ENCODE measurements at regions not wholly inside any gene's neighbourhood (a gene's known extent, or its start where the extent isn't known, plus 50 kb on each side); places are given as distances from the start of the nearest gene placed in this dataset.

GRCh38 chr20:39277185-39277584 is 315.0 kb downstream of the DHX35 start:
- no peaks in the 10 kb centered on the region for H3K4me1 ChIP-seq (ENCODE audit: control insufficient read depth, insufficient read depth, low read length)
- no peak for DNase-seq
- no peaks in the 10 kb centered on the region for H3K36me3 ChIP-seq (ENCODE audit: control insufficient read depth, insufficient read depth, low read length)
- H3K9me3 ChIP-seq (replicated peaks; ENCODE audit: control insufficient read depth, low read depth, low read length) = peaks cover 2% of the 10 kb centered on the region
- no peak overlapping the region for H3K4me3 ChIP-seq (ENCODE audit: low read length)
- H3K27ac ChIP-seq (ENCODE audit: low read length) = no peak overlapping the region
- WGBS (ENCODE audit: insufficient coverage) = 78% methylated on average over 7 of the region's 7 CpGs
- no peaks in the 10 kb centered on the region for H3K27me3 ChIP-seq (ENCODE audit: control insufficient read depth, insufficient read depth, low read length)

- WGBS (ENCODE audit: insufficient coverage) = 20% methylated on average over 6 of the region's 10 CpGs
Observed at GRCh38 chr20:39270837-39271604, 308.9 kb downstream of the DHX35 start.

GRCh38 chr20:39269493-39270217 is 307.5 kb downstream of the DHX35 start:
- Histone ChIP-seq H3K36me3 (ENCODE audit: control insufficient read depth, insufficient read depth, low read length) (no peaks in the 10 kb centered on the region), H3K9me3 (replicated peaks; ENCODE audit: control insufficient read depth, low read depth, low read length) (no peaks in the 10 kb centered on the region), H3K4me1 (ENCODE audit: control insufficient read depth, insufficient read depth, low read length) (peaks cover 22% of the 10 kb centered on the region), H3K4me3 (ENCODE audit: low read length) (no peak overlapping the region), H3K27me3 (ENCODE audit: control insufficient read depth, insufficient read depth, low read length) (no peaks in the 10 kb centered on the region), H3K27ac (ENCODE audit: low read length) (no peak overlapping the region)
- WGBS (ENCODE audit: insufficient coverage) = 25% methylated on average over 1 of the region's 1 CpG
- no peak for DNase-seq

More at GRCh38 chr20:39270837-39271604, 308.9 kb downstream of the DHX35 start:
- DNase-seq = peak; percentile 12
- H3K27me3 ChIP-seq (ENCODE audit: control insufficient read depth, insufficient read depth, low read length) = no peaks in the 10 kb centered on the region
- H3K36me3 ChIP-seq (ENCODE audit: control insufficient read depth, insufficient read depth, low read length) = no peaks in the 10 kb centered on the region
- H3K27ac ChIP-seq (ENCODE audit: low read length) = no peak overlapping the region
- peaks cover 2% of the 10 kb centered on the region for H3K9me3 ChIP-seq (replicated peaks; ENCODE audit: control insufficient read depth, low read depth, low read length)
- peaks cover 22% of the 10 kb centered on the region for H3K4me1 ChIP-seq (ENCODE audit: control insufficient read depth, insufficient read depth, low read length)
- H3K4me3 ChIP-seq (ENCODE audit: low read length) = no peak overlapping the region

- H3K27ac ChIP-seq (ENCODE audit: low read length) = no peak overlapping the region
- H3K4me3 ChIP-seq (ENCODE audit: low read length) = no peak overlapping the region
- H3K36me3 ChIP-seq (ENCODE audit: control insufficient read depth, insufficient read depth, low read length) = no peaks in the 10 kb centered on the region
- 22% methylated on average over 6 of the region's 7 CpGs for WGBS (ENCODE audit: insufficient coverage)
- H3K4me1 ChIP-seq (ENCODE audit: control insufficient read depth, insufficient read depth, low read length) = peaks cover 22% of the 10 kb centered on the region
- DNase-seq = no peak
- no peaks in the 10 kb centered on the region for H3K9me3 ChIP-seq (replicated peaks; ENCODE audit: control insufficient read depth, low read depth, low read length)
- H3K27me3 ChIP-seq (ENCODE audit: control insufficient read depth, insufficient read depth, low read length) = no peaks in the 10 kb centered on the region
Observed at GRCh38 chr20:39268981-39269461, 306.9 kb downstream of the DHX35 start.

GRCh38 chr20:39268491-39268951 is 306.4 kb downstream of the DHX35 start:
- Histone ChIP-seq H3K36me3 (ENCODE audit: control insufficient read depth, insufficient read depth, low read length) (no peaks in the 10 kb centered on the region), H3K4me1 (ENCODE audit: control insufficient read depth, insufficient read depth, low read length) (peaks cover 22% of the 10 kb centered on the region), H3K27me3 (ENCODE audit: control insufficient read depth, insufficient read depth, low read length) (no peaks in the 10 kb centered on the region), H3K9me3 (replicated peaks; ENCODE audit: control insufficient read depth, low read depth, low read length) (no peaks in the 10 kb centered on the region), H3K27ac (ENCODE audit: low read length) (no peak overlapping the region), H3K4me3 (ENCODE audit: low read length) (no peak overlapping the region)
- whole genome bisulfite sequencing (ENCODE audit: insufficient coverage) = 12% methylated on average over 4 of the region's 9 CpGs
- DNase-seq = peak; percentile 83

GRCh38 chr20:39266989-39267388 is 304.8 kb downstream of the DHX35 start:
- DNase-seq = no peak
- no peak overlapping the region for H3K27ac ChIP-seq (ENCODE audit: low read length)
- no peaks in the 10 kb centered on the region for H3K9me3 ChIP-seq (replicated peaks; ENCODE audit: control insufficient read depth, low read depth, low read length)
- no peaks in the 10 kb centered on the region for H3K27me3 ChIP-seq (ENCODE audit: control insufficient read depth, insufficient read depth, low read length)
- WGBS (ENCODE audit: insufficient coverage) = no CpG with 5 or more reads among the region's 4 CpGs
- no peaks in the 10 kb centered on the region for H3K36me3 ChIP-seq (ENCODE audit: control insufficient read depth, insufficient read depth, low read length)
- H3K4me3 ChIP-seq (ENCODE audit: low read length) = no peak overlapping the region
- peaks cover 22% of the 10 kb centered on the region for H3K4me1 ChIP-seq (ENCODE audit: control insufficient read depth, insufficient read depth, low read length)

GRCh38 chr20:39264506-39265172 is 302.5 kb downstream of the DHX35 start:
- Histone ChIP-seq H3K4me3 (ENCODE audit: low read length) (no peak overlapping the region), H3K27ac (ENCODE audit: low read length) (no peak overlapping the region), H3K9me3 (replicated peaks; ENCODE audit: control insufficient read depth, low read depth, low read length) (no peaks in the 10 kb centered on the region), H3K27me3 (ENCODE audit: control insufficient read depth, insufficient read depth, low read length) (no peaks in the 10 kb centered on the region), H3K4me1 (ENCODE audit: control insufficient read depth, insufficient read depth, low read length) (peaks cover 15% of the 10 kb centered on the region), H3K36me3 (ENCODE audit: control insufficient read depth, insufficient read depth, low read length) (no peaks in the 10 kb centered on the region)
- peak; percentile 79 for DNase-seq
- WGBS (ENCODE audit: insufficient coverage) = 7% methylated on average over 3 of the region's 3 CpGs

- Histone ChIP-seq H3K36me3 (ENCODE audit: control insufficient read depth, insufficient read depth, low read length) (no peaks in the 10 kb centered on the region), H3K9me3 (replicated peaks; ENCODE audit: control insufficient read depth, low read depth, low read length) (no peaks in the 10 kb centered on the region), H3K4me3 (ENCODE audit: low read length) (no peak overlapping the region), H3K27me3 (ENCODE audit: control insufficient read depth, insufficient read depth, low read length) (no peaks in the 10 kb centered on the region), H3K4me1 (ENCODE audit: control insufficient read depth, insufficient read depth, low read length) (no peaks in the 10 kb centered on the region), H3K27ac (ENCODE audit: low read length) (no peak overlapping the region)
- DNase-seq = no peak
Observed at GRCh38 chr20:39263076-39263475, 300.9 kb downstream of the DHX35 start.

- Histone ChIP-seq H3K36me3 (ENCODE audit: control insufficient read depth, insufficient read depth, low read length) (no peaks in the 10 kb centered on the region), H3K9me3 (replicated peaks; ENCODE audit: control insufficient read depth, low read depth, low read length) (no peaks in the 10 kb centered on the region), H3K27ac (ENCODE audit: low read length) (no peak overlapping the region), H3K4me3 (ENCODE audit: low read length) (no peak overlapping the region), H3K27me3 (ENCODE audit: control insufficient read depth, insufficient read depth, low read length) (no peaks in the 10 kb centered on the region), H3K4me1 (ENCODE audit: control insufficient read depth, insufficient read depth, low read length) (no peaks in the 10 kb centered on the region)
- 80% methylated on average over 2 of the region's 2 CpGs for WGBS (ENCODE audit: insufficient coverage)
- DNase-seq = no peak
Observed at GRCh38 chr20:39259808-39260207, 297.7 kb downstream of the DHX35 start.
